H9 (cell line): ENCODE measurements at regions not wholly inside any gene's neighbourhood (a gene's known extent, or its start where the extent isn't known, plus 50 kb on each side); places are given as distances from the start of the nearest gene placed in this dataset.
"Not testable (repeated sequence)": the region's sequence is repeated elsewhere in the genome, so short reads cannot be mapped to it uniquely, and the experiment has no call there.

Experiments used
- DNase-seq: peaks from one replicate; pipeline ENCODE4 v3.0.0-alpha.2; 2017
- H2AFZ ChIP-seq: one replicate; pipeline ENCODE4 v1.6.1; 2013; ENCODE audit warnings: mild to moderate bottlenecking, low read length, control low read depth, moderate library complexity
- H2AK5ac ChIP-seq: 2 replicates; pipeline ENCODE4 v1.6.1; 2013; ENCODE audit warnings: low read length, control low read depth, mixed read lengths; ENCODE audit not compliant: insufficient read length
- H2BK120ac ChIP-seq: one replicate; pipeline ENCODE4 v1.6.1; 2013; ENCODE audit warnings: low read depth, mild to moderate bottlenecking, low read length, control low read depth, inconsistent platforms; ENCODE audit not compliant: poor library complexity, severe bottlenecking
- H2BK12ac ChIP-seq: 2 replicates; pipeline ENCODE4 v1.6.1; 2013; ENCODE audit warnings: low read length, control low read depth, mixed read lengths, low read depth; ENCODE audit not compliant: insufficient read length
- H2BK15ac ChIP-seq: 2 replicates; pipeline ENCODE4 v1.6.1; 2013; ENCODE audit warnings: low read depth, low read length, control low read depth
- H2BK20ac ChIP-seq: one replicate; pipeline ENCODE4 v1.6.1; 2013; ENCODE audit warnings: low read depth, mild to moderate bottlenecking, low read length, control low read depth, inconsistent platforms; ENCODE audit not compliant: poor library complexity, severe bottlenecking
- H2BK5ac ChIP-seq: 2 replicates; pipeline ENCODE4 v1.6.1; 2013; ENCODE audit warnings: low read length, control low read depth, mixed read lengths; ENCODE audit not compliant: insufficient read length
- H3K14ac ChIP-seq: 2 replicates; pipeline ENCODE4 v1.6.1; 2013; ENCODE audit warnings: low read length, control low read depth; ENCODE audit not compliant: insufficient read depth
- H3K18ac ChIP-seq: 2 replicates; pipeline ENCODE4 v1.6.1; 2013; ENCODE audit warnings: low read depth, mild to moderate bottlenecking, mixed read lengths, low read length, control low read depth; ENCODE audit not compliant: insufficient read length
- H3K23ac ChIP-seq: 2 replicates; pipeline ENCODE4 v1.6.1; 2013; ENCODE audit warnings: low read length, control low read depth, mixed read lengths, low read depth; ENCODE audit not compliant: insufficient read length
- H3K23me2 ChIP-seq: 2 replicates; pipeline ENCODE4 v1.6.1; 2013; ENCODE audit warnings: low read depth, mild to moderate bottlenecking, mixed read lengths, low read length, control low read depth; ENCODE audit not compliant: insufficient read length, poor library complexity, severe bottlenecking
- H3K27ac ChIP-seq: 2 replicates; pipeline ENCODE4 v1.5.1; 2013; ENCODE audit warnings: low read length, control low read depth, mixed read lengths, low read depth; ENCODE audit not compliant: insufficient read length
- H3K27me3 ChIP-seq: 2 replicates; pipeline ENCODE4 v1.6.1; 2013; ENCODE audit warnings: low read length, control low read depth, inconsistent platforms; ENCODE audit not compliant: insufficient read depth
- H3K4ac ChIP-seq: 2 replicates; pipeline ENCODE4 v1.6.1; 2013; ENCODE audit warnings: low read depth, mild to moderate bottlenecking, control low read depth, inconsistent platforms, low read length, moderate library complexity
- H3K4me1 ChIP-seq: 2 replicates; pipeline ENCODE4 v1.6.1; 2013; ENCODE audit warnings: low read length, control low read depth, inconsistent platforms; ENCODE audit not compliant: insufficient read depth
- H3K4me2 ChIP-seq: 2 replicates; pipeline ENCODE4 v1.6.1; 2013; ENCODE audit warnings: low read length, control low read depth, mixed read lengths; ENCODE audit not compliant: insufficient read length, insufficient read depth
- H3K56ac ChIP-seq: 2 replicates; pipeline ENCODE4 v1.6.1; 2013; ENCODE audit warnings: low read depth, mild to moderate bottlenecking, mixed read lengths, low read length, control low read depth; ENCODE audit not compliant: insufficient read length
- H3K79me1 ChIP-seq: 2 replicates; pipeline ENCODE4 v1.6.1; 2013; ENCODE audit warnings: low read depth, mild to moderate bottlenecking, moderate library complexity, low read length, control low read depth, inconsistent platforms; ENCODE audit not compliant: insufficient read depth, poor library complexity, severe bottlenecking
- H3K79me2 ChIP-seq: 2 replicates; pipeline ENCODE4 v1.6.1; 2013; ENCODE audit warnings: low read length, control low read depth, inconsistent platforms; ENCODE audit not compliant: insufficient read depth
- H3K9ac ChIP-seq: 2 replicates; pipeline ENCODE4 v1.6.1; 2013; ENCODE audit warnings: low read length, control low read depth, mixed read lengths; ENCODE audit not compliant: insufficient read length; ENCODE audit errors: extremely low read depth
- H3K9me3 ChIP-seq: one replicate; pipeline ENCODE4 v1.6.1; 2013; ENCODE audit warnings: low read depth, low read length, inconsistent platforms; ENCODE audit not compliant: control insufficient read depth
- H3T11ph ChIP-seq: one replicate; pipeline ENCODE4 v1.6.1; 2013; ENCODE audit warnings: mild to moderate bottlenecking, low read length, control low read depth, inconsistent platforms
- H4K20me1 ChIP-seq: one replicate; pipeline ENCODE4 v1.6.1; 2013; ENCODE audit not compliant: control insufficient read depth, insufficient read length, insufficient read depth
- H4K5ac ChIP-seq: 2 replicates; pipeline ENCODE4 v1.6.1; 2013; ENCODE audit warnings: low read depth, mild to moderate bottlenecking, mixed read lengths, low read length, control low read depth; ENCODE audit not compliant: insufficient read length
- H4K8ac ChIP-seq: replicated peaks from 2 replicates; pipeline ENCODE4 v1.6.1; 2013; ENCODE audit warnings: low read length, control low read depth, mixed read lengths, low read depth; ENCODE audit not compliant: insufficient read length
- H4K91ac ChIP-seq: 2 replicates; pipeline ENCODE4 v1.6.1; 2013; ENCODE audit warnings: low read depth, mild to moderate bottlenecking, moderate library complexity, mixed read lengths, low read length, control low read depth; ENCODE audit not compliant: insufficient read length
- H3K27ac Mint-ChIP-seq, 3 experiments: 2 replicates in 2 of 3; 3 replicates in 1 of 3; pipeline ENCODE4 v1.8.0; 2020 to 2021; ENCODE audit warnings: mixed read lengths in 3 of 3, mild to moderate bottlenecking in 1 of 3, moderate library complexity in 1 of 3
- H3K27me3 Mint-ChIP-seq: 2 replicates; pipeline ENCODE4 v1.8.0; 2021; ENCODE audit warnings: low read depth, mild to moderate bottlenecking, moderate library complexity, mixed read lengths
- H3K36me3 Mint-ChIP-seq, 3 experiments: 2 replicates in 2 of 3; 3 replicates in 1 of 3; pipeline ENCODE4 v1.8.0; 2020 to 2021; ENCODE audit warnings: low read depth in 3 of 3, mixed read lengths in 3 of 3; ENCODE audit not compliant: insufficient read depth in 1 of 3
- H3K4me1 Mint-ChIP-seq, 2 experiments: 2 replicates each; pipeline ENCODE4 v1.8.0; 2020; ENCODE audit warnings: mixed read lengths in 2 of 2
- H3K4me3 Mint-ChIP-seq, 2 experiments: 2 replicates in 1 of 2; 3 replicates in 1 of 2; pipeline ENCODE4 v1.8.0; 2020 to 2021; ENCODE audit warnings: mild to moderate bottlenecking in 2 of 2, mixed read lengths in 2 of 2, moderate library complexity in 1 of 2
- H3K9me3 Mint-ChIP-seq, 2 experiments: 2 replicates in 1 of 2; 3 replicates in 1 of 2; pipeline ENCODE4 v1.8.0; 2020; ENCODE audit warnings: mild to moderate bottlenecking in 2 of 2, mixed read lengths in 2 of 2, moderate library complexity in 1 of 2
- WGBS: extraction: QIAGEN DNeasy Blood & Tissue Kit; methylation state at CpG from one replicate; pipeline ENCODE4 v1.1.7; 2013; ENCODE audit warnings: missing lambda C conversion rate, low lambda C conversion rate, mixed read lengths; ENCODE audit not compliant: insufficient read length; ENCODE audit errors: extremely low coverage; 5-methylcytosine and 5-hydroxymethylcytosine counted together

GRCh38 chr15:32276200-32276830 lies 126.8 kb downstream of the GOLGA8K start:
- H4K5ac ChIP-seq, H3K18ac ChIP-seq, H4K8ac ChIP-seq, H2BK15ac ChIP-seq, H2BK12ac ChIP-seq, H3T11ph ChIP-seq, H3K4ac ChIP-seq, H3K4me2 ChIP-seq, H3K27ac Mint-ChIP-seq, DNase-seq, H3K23ac ChIP-seq, H3K56ac ChIP-seq, H3K9me3 ChIP-seq, H4K20me1 ChIP-seq, H3K4me3 Mint-ChIP-seq, H3K27me3 ChIP-seq, H2AK5ac ChIP-seq, H3K9me3 Mint-ChIP-seq, H3K4me1 ChIP-seq, H2AFZ ChIP-seq, H3K27me3 Mint-ChIP-seq, H4K91ac ChIP-seq, H3K27ac ChIP-seq, H3K79me2 ChIP-seq, H2BK5ac ChIP-seq, H3K36me3 Mint-ChIP-seq, H2BK120ac ChIP-seq, H2BK20ac ChIP-seq, H3K9ac ChIP-seq, H3K4me1 Mint-ChIP-seq, H3K23me2 ChIP-seq, H3K14ac ChIP-seq, H3K79me1 ChIP-seq: not testable (repeated sequence)
- WGBS = no CpG with 5 or more reads among the region's 21 CpGs

GRCh38 chr15:32253958-32254357 lies 149.1 kb downstream of the GOLGA8K start:
- not testable (repeated sequence) for H3K36me3 Mint-ChIP-seq, H4K91ac ChIP-seq, H3K27ac Mint-ChIP-seq, H3K27ac ChIP-seq, H2BK120ac ChIP-seq, DNase-seq, H4K8ac ChIP-seq, H2BK12ac ChIP-seq, H3K27me3 ChIP-seq, H3T11ph ChIP-seq, H3K9me3 Mint-ChIP-seq, H2BK15ac ChIP-seq, H3K23ac ChIP-seq, H3K27me3 Mint-ChIP-seq, H3K56ac ChIP-seq, H2BK5ac ChIP-seq, H3K14ac ChIP-seq, H4K20me1 ChIP-seq, H3K4me1 Mint-ChIP-seq, H2BK20ac ChIP-seq, H3K18ac ChIP-seq, H3K23me2 ChIP-seq, H2AFZ ChIP-seq, H3K4me3 Mint-ChIP-seq, H2AK5ac ChIP-seq, H3K79me1 ChIP-seq, H3K4me2 ChIP-seq, H4K5ac ChIP-seq, H3K9ac ChIP-seq, H3K9me3 ChIP-seq, H3K79me2 ChIP-seq, H3K4me1 ChIP-seq, H3K4ac ChIP-seq
- WGBS = no CpG with 5 or more reads among the region's 7 CpGs
